A673 (cell line): ENCODE measurements at regions not wholly inside any gene's neighbourhood (a gene's known extent, or its start where the extent isn't known, plus 50 kb on each side); places are given as distances from the start of the nearest gene placed in this dataset.

Experiments used
- EZH2 ChIP-seq: fragments of 200-600 bp; sonication (generic); IDR thresholded peaks from 2 replicates; pipeline ENCODE4 v1.6.1; 2017; ENCODE audit warnings: borderline replicate concordance, low read depth, mild to moderate bottlenecking, mixed read lengths, antibody characterized with exemption, low read length; ENCODE audit not compliant: poor library complexity, severe bottlenecking
- TF ChIP-seq, protein P1 (sequence below): fragments of 300-800, 200-600 bp; sonication (generic); conservative IDR thresholded peaks from 2 replicates; pipeline ENCODE4 v1.5.1; 2017; ENCODE audit warnings: low read depth, mild to moderate bottlenecking, antibody characterized with exemption, low read length, moderate library complexity, mixed read lengths

DNA sequence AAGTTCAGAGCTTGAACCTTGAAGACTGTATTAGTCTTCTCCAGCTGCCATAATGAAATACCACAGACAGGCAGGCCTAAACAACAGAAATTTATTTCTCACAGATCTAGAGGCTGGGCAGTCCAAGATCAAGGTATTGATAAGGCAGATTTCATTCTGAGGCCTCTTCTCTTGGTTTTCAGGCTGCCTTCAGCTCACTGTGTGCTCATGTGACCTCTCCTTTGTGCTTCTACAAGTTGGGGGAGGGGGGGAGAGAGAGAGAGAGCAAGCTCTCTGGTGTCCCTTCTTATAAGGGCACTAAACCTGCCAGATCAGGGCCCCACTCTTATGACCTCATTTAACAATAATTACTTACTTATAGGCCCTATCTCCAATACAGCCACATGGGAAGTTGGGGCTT lies 102.6 kb upstream of the RSPO3 start:
- TF ChIP-seq, protein P1, sequence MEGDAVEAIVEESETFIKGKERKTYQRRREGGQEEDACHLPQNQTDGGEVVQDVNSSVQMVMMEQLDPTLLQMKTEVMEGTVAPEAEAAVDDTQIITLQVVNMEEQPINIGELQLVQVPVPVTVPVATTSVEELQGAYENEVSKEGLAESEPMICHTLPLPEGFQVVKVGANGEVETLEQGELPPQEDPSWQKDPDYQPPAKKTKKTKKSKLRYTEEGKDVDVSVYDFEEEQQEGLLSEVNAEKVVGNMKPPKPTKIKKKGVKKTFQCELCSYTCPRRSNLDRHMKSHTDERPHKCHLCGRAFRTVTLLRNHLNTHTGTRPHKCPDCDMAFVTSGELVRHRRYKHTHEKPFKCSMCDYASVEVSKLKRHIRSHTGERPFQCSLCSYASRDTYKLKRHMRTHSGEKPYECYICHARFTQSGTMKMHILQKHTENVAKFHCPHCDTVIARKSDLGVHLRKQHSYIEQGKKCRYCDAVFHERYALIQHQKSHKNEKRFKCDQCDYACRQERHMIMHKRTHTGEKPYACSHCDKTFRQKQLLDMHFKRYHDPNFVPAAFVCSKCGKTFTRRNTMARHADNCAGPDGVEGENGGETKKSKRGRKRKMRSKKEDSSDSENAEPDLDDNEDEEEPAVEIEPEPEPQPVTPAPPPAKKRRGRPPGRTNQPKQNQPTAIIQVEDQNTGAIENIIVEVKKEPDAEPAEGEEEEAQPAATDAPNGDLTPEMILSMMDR = no peak
- no peak for TF ChIP-seq EZH2
